ENCODE measurements at regions not wholly inside any gene's neighbourhood (a gene's known extent, or its start where the extent isn't known, plus 50 kb on each side); places are given as distances from the start of the nearest gene placed in this dataset.

GRCh38 chr12:68450947-68451260 is 118.7 kb upstream of the MDM1 start:
- no peak for DNase-seq (ENCODE audit: low spot score)

GRCh38 chr12:68451261-68452077 is 119.3 kb upstream of the MDM1 start:
- DNase-seq (ENCODE audit: low spot score) = peak; percentile 20

- DNase-seq (ENCODE audit: low spot score) = no peak
Observed at GRCh38 chr12:68452078-68452715, 120.0 kb upstream of the MDM1 start.

GRCh38 chr12:68453278-68453677 is 121.1 kb upstream of the MDM1 start:
- no peak for DNase-seq (ENCODE audit: low spot score)

- no peak for DNase-seq (ENCODE audit: low spot score)
Observed at GRCh38 chr12:68453876-68454275, 121.7 kb upstream of the MDM1 start.

GRCh38 chr12:68454892-68455291 is 122.7 kb upstream of the MDM1 start:
- DNase-seq (ENCODE audit: low spot score) = no peak

GRCh38 chr12:68455691-68456345 is 123.7 kb upstream of the MDM1 start:
- no peak for DNase-seq (ENCODE audit: low spot score)

GRCh38 chr12:68458866-68459265 is 126.7 kb upstream of the MDM1 start:
- DNase-seq (ENCODE audit: low spot score) = no peak

- no peak for DNase-seq (ENCODE audit: low spot score)
Observed at GRCh38 chr12:68460236-68460635, 128.1 kb upstream of the MDM1 start.

- no peak for DNase-seq (ENCODE audit: low spot score)
Observed at GRCh38 chr12:68461645-68462044, 129.5 kb upstream of the MDM1 start.

GRCh38 chr12:68462803-68463202 is 130.6 kb upstream of the MDM1 start:
- DNase-seq (ENCODE audit: low spot score) = no peak

- no peak for DNase-seq (ENCODE audit: low spot score)
Observed at GRCh38 chr12:68465227-68465626, 133.1 kb upstream of the MDM1 start.

GRCh38 chr12:68467514-68467913 is 135.4 kb upstream of the MDM1 start:
- no peak for DNase-seq (ENCODE audit: low spot score)

- DNase-seq (ENCODE audit: low spot score) = no peak
Observed at GRCh38 chr12:68468036-68468435, 135.9 kb upstream of the MDM1 start.

GRCh38 chr12:68469113-68469512 is 137.0 kb upstream of the MDM1 start:
- DNase-seq (ENCODE audit: low spot score) = no peak

GRCh38 chr12:68470664-68471328 is 138.6 kb upstream of the MDM1 start:
- DNase-seq (ENCODE audit: low spot score) = no peak

- DNase-seq (ENCODE audit: low spot score) = no peak
Observed at GRCh38 chr12:68474467-68475204, 136.1 kb upstream of the RAP1B start.

- no peak for DNase-seq (ENCODE audit: low spot score)
Observed at GRCh38 chr12:68476794-68477193, 133.9 kb upstream of the RAP1B start.

GRCh38 chr12:68477261-68477772 is 133.4 kb upstream of the RAP1B start:
- no peak for DNase-seq (ENCODE audit: low spot score)

- no peak for DNase-seq (ENCODE audit: low spot score)
Observed at GRCh38 chr12:68477906-68478305, 132.8 kb upstream of the RAP1B start.

- DNase-seq (ENCODE audit: low spot score) = no peak
Observed at GRCh38 chr12:68478516-68479260, 132.0 kb upstream of the RAP1B start.
